Trophoblast cell (in vitro differentiated cells and primary cell): ENCODE measurements at regions not wholly inside any gene's neighbourhood (a gene's known extent, or its start where the extent isn't known, plus 50 kb on each side); places are given as distances from the start of the nearest gene placed in this dataset.

Experiments
- DNase-seq, 2 donors: peaks; one replicate each; pipeline ENCODE4 v3.0.0-alpha.2; 2016
- H2AFZ ChIP-seq: 2 replicates; pipeline ENCODE4 v1.6.1; 2013; ENCODE audit warnings: low read length, moderate library complexity, mild to moderate bottlenecking; ENCODE audit not compliant: insufficient read depth, poor library complexity
- H2AK5ac ChIP-seq: 2 replicates; pipeline ENCODE4 v1.6.1; 2013; ENCODE audit warnings: mild to moderate bottlenecking, low read length
- H2BK120ac ChIP-seq: 2 replicates; pipeline ENCODE4 v1.6.1; 2013; ENCODE audit warnings: low read length, mild to moderate bottlenecking, moderate library complexity; ENCODE audit not compliant: insufficient read depth, poor library complexity
- H2BK12ac ChIP-seq: 2 replicates; pipeline ENCODE4 v1.6.1; 2013; ENCODE audit warnings: mild to moderate bottlenecking, low read length, moderate library complexity
- H2BK5ac ChIP-seq: 2 replicates; pipeline ENCODE4 v1.6.1; 2013; ENCODE audit warnings: low read length, low read depth, moderate library complexity, mild to moderate bottlenecking; ENCODE audit not compliant: poor library complexity
- H3K14ac ChIP-seq: 2 replicates; pipeline ENCODE4 v1.6.1; 2013; ENCODE audit warnings: mild to moderate bottlenecking, low read length
- H3K18ac ChIP-seq: 2 replicates; pipeline ENCODE4 v1.6.1; 2013; ENCODE audit warnings: mild to moderate bottlenecking, low read length
- H3K23ac ChIP-seq: 2 replicates; pipeline ENCODE4 v1.6.1; 2013; ENCODE audit warnings: low read length
- H3K27ac ChIP-seq: 2 replicates; pipeline ENCODE4 v1.5.1; 2013; ENCODE audit warnings: low read depth, mild to moderate bottlenecking, inconsistent platforms, low read length, moderate library complexity
- H3K27me3 ChIP-seq: 2 replicates; pipeline ENCODE4 v1.6.1; 2013; ENCODE audit warnings: inconsistent platforms, mild to moderate bottlenecking, low read length, moderate library complexity; ENCODE audit not compliant: insufficient read depth
- H3K36me3 ChIP-seq, 2 experiments: 1 replicate in 1 of 2; 2 replicates in 1 of 2; pipeline ENCODE4 v1.6.1; 2013; ENCODE audit warnings: low read length in 2 of 2, mild to moderate bottlenecking in 2 of 2, moderate library complexity in 1 of 2; ENCODE audit not compliant: insufficient read depth in 2 of 2, control insufficient read depth in 1 of 2
- H3K4ac ChIP-seq: 2 replicates; pipeline ENCODE4 v1.6.1; 2013; ENCODE audit warnings: low read depth, mild to moderate bottlenecking, low read length, moderate library complexity
- H3K4me1 ChIP-seq, 2 experiments: 1 replicate in 1 of 2; 2 replicates in 1 of 2; pipeline ENCODE4 v1.6.1; 2013; ENCODE audit warnings: low read length in 2 of 2, mild to moderate bottlenecking in 2 of 2, moderate library complexity in 1 of 2; ENCODE audit not compliant: insufficient read depth in 2 of 2, control insufficient read depth in 1 of 2
- H3K4me2 ChIP-seq: 2 replicates; pipeline ENCODE4 v1.6.1; 2013; ENCODE audit warnings: inconsistent platforms, mild to moderate bottlenecking, low read length, moderate library complexity
- H3K4me3 ChIP-seq: 2 replicates; pipeline ENCODE4 v1.5.1; 2013; ENCODE audit warnings: mild to moderate bottlenecking, low read depth, low read length, inconsistent platforms
- H3K79me1 ChIP-seq: one replicate; pipeline ENCODE4 v1.6.1; 2013; ENCODE audit warnings: low read length
- H3K79me2 ChIP-seq: 2 replicates; pipeline ENCODE4 v1.6.1; 2013; ENCODE audit warnings: low read length, mild to moderate bottlenecking; ENCODE audit not compliant: control insufficient read depth, insufficient read depth, poor library complexity
- H3K9ac ChIP-seq: 2 replicates; pipeline ENCODE4 v1.6.1; 2013; ENCODE audit warnings: mild to moderate bottlenecking, low read length
- H3K9me3 ChIP-seq: 2 replicates; pipeline ENCODE4 v1.6.1; 2013; ENCODE audit warnings: low read depth, mild to moderate bottlenecking, control low read depth, inconsistent platforms, low read length; ENCODE audit not compliant: insufficient read depth
- H4K12ac ChIP-seq: 2 replicates; pipeline ENCODE4 v1.6.1; 2013; ENCODE audit warnings: low read depth, mild to moderate bottlenecking, low read length, moderate library complexity
- H4K8ac ChIP-seq: 2 replicates; pipeline ENCODE4 v1.6.1; 2013; ENCODE audit warnings: low read depth, mild to moderate bottlenecking, low read length, moderate library complexity
- H4K91ac ChIP-seq: one replicate; pipeline ENCODE4 v1.6.1; 2013; ENCODE audit warnings: low read depth, mild to moderate bottlenecking, low read length, moderate library complexity
- WGBS: extraction: QIAGEN DNeasy Blood & Tissue Kit; methylation state at CpG from one replicate; pipeline ENCODE4 v1.1.7; 2013; ENCODE audit warnings: missing lambda C conversion rate; ENCODE audit not compliant: insufficient read length, insufficient coverage; ENCODE audit errors: extremely low coverage; 5-methylcytosine and 5-hydroxymethylcytosine counted together

DNA sequence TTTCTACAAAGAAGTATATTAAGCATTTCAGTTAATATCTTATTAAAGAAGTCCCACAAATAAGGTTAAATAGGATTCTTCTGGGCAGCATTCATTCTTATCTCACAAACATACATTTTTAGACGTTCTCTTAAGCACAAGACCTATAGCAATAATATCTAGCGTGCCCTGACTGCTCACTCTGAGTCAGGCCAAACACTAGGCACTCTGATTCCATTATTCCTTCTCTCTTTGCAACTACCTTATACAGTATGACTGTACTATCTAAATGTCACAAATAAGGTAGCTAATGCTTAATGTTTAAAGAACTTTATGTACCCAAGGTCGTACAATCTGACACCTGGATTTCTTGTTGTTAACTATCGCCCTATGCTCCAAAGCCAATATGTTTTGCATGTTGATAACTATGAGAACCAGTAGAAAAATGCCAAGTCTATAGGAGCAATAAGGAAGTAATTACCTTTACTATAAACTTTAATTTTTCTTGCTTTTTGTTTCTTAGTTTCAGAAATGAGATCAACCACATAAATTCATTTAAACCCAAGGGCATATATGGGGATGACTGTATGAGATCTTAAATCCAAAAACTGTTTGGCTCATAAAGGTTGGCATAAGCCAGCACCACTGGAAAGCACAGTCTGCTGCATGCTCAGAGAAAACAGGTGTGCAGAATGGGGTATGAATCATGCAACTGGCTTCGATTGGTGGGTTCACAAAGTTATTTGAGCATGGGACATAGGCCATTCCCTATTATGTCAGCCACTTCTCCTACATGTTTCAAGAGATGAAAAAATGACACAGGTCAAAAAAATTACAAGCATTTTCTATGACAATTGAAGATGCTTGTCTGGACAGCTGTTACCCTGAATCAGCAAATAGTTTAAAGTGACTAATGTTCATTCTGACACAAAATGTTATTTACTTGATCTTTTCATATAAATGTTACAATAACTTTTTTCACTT lies 352.0 kb downstream of the IRS1 start:
- H4K12ac ChIP-seq, result no peak overlapping the region
- H2BK120ac ChIP-seq, result no peak overlapping the region
- no peak overlapping the region for H3K14ac ChIP-seq
- H4K8ac ChIP-seq, result no peak overlapping the region
- DNase-seq, result peak in 1 of 2 donors; percentile 76
- no peak overlapping the region for H3K4ac ChIP-seq
- no peak overlapping the region for H2BK5ac ChIP-seq
- H2AK5ac ChIP-seq, result no peak overlapping the region
- H3K23ac ChIP-seq, result no peak overlapping the region
- no peak overlapping the region for H3K4me2 ChIP-seq
- H3K4me3 ChIP-seq, result no peak overlapping the region
- no peak overlapping the region for H3K18ac ChIP-seq
- no peaks in the 10 kb centered on the region for H3K79me1 ChIP-seq
- no peak overlapping the region for H4K91ac ChIP-seq
- WGBS, result no CpG with 5 or more reads among the region's 5 CpGs
- no peak overlapping the region for H2BK12ac ChIP-seq
- peaks cover 0 to 2% of the 10 kb centered on the region in 2 experiments for H3K4me1 ChIP-seq
- H3K27ac ChIP-seq, result no peak overlapping the region
- H3K36me3 ChIP-seq, result no peaks in the 10 kb centered on the region
- no peak overlapping the region for H2AFZ ChIP-seq
- no peaks in the 10 kb centered on the region for H3K9me3 ChIP-seq
- no peaks in the 10 kb centered on the region for H3K27me3 ChIP-seq
- no peak overlapping the region for H3K9ac ChIP-seq
- H3K79me2 ChIP-seq, result no peaks in the 10 kb centered on the region

- Histone ChIP-seq H3K27ac (no peak overlapping the region), H3K18ac (no peak overlapping the region), H2BK5ac (no peak overlapping the region), H3K9ac (no peak overlapping the region), H3K36me3 (no peaks in the 10 kb centered on the region), H3K4me3 (no peak overlapping the region), H3K4me1 (peaks cover 0 to 2% of the 10 kb centered on the region in 2 experiments), H3K9me3 (no peaks in the 10 kb centered on the region), H3K4me2 (no peak overlapping the region), H3K4ac (no peak overlapping the region), H2AK5ac (no peak overlapping the region), H3K79me2 (no peaks in the 10 kb centered on the region), H3K14ac (no peak overlapping the region), H4K91ac (no peak overlapping the region), H3K79me1 (no peaks in the 10 kb centered on the region), H2AFZ (no peak overlapping the region), H2BK12ac (no peak overlapping the region), H3K23ac (no peak overlapping the region), H4K8ac (no peak overlapping the region), H4K12ac (no peak overlapping the region), H3K27me3 (no peaks in the 10 kb centered on the region), H2BK120ac (no peak overlapping the region)
- no peak for DNase-seq
- WGBS, result no CpG with 5 or more reads among the region's 3 CpGs
Measured at GRCh38 chr2:226446406-226447001, 353.1 kb downstream of the IRS1 start.

- no peak overlapping the region for H4K12ac ChIP-seq
- H3K14ac ChIP-seq, result no peak overlapping the region
- no CpG with 5 or more reads among the region's 5 CpGs for WGBS
- no peak overlapping the region for H4K8ac ChIP-seq
- H2BK120ac ChIP-seq, result no peak overlapping the region
- no peak overlapping the region for H3K4me2 ChIP-seq
- H3K23ac ChIP-seq, result no peak overlapping the region
- no peak overlapping the region for H3K18ac ChIP-seq
- H3K27me3 ChIP-seq, result no peaks in the 10 kb centered on the region
- H3K4ac ChIP-seq, result no peak overlapping the region
- no peak overlapping the region for H3K4me3 ChIP-seq
- DNase-seq, result no peak
- H3K79me2 ChIP-seq, result no peaks in the 10 kb centered on the region
- no peak overlapping the region for H2BK12ac ChIP-seq
- H2AK5ac ChIP-seq, result no peak overlapping the region
- H2BK5ac ChIP-seq, result no peak overlapping the region
- H3K27ac ChIP-seq, result no peak overlapping the region
- H3K4me1 ChIP-seq, result peaks cover 0 to 2% of the 10 kb centered on the region in 2 experiments
- H3K9me3 ChIP-seq, result no peaks in the 10 kb centered on the region
- no peak overlapping the region for H4K91ac ChIP-seq
- no peaks in the 10 kb centered on the region for H3K79me1 ChIP-seq
- no peaks in the 10 kb centered on the region for H3K36me3 ChIP-seq
- H2AFZ ChIP-seq, result no peak overlapping the region
- H3K9ac ChIP-seq, result no peak overlapping the region
Measured at GRCh38 chr2:226445216-226445861, 354.3 kb downstream of the IRS1 start.

DNA sequence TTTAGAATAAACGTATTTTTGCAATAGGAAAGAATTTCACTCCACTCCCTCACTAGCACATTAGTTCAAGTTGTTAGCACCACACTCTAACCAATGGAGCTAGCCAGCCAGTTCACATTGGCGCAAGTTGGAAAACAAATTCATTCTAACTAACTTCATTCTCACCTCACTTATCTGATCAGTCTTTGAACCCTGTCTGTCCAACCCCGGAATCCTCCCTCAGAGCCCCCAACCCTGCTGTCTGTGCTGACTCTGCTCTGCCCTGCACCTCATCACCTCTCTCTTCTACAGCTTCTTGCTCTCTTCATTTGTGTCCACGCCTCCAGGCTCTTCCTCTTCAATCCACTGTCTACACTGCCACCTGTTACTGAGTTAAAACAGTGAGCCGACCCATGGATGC lies 356.5 kb downstream of the IRS1 start:
- H3K18ac ChIP-seq, result no peak overlapping the region
- no peak overlapping the region for H4K12ac ChIP-seq
- no peak overlapping the region for H2BK120ac ChIP-seq
- no peak overlapping the region for H4K8ac ChIP-seq
- no peak overlapping the region for H3K4me3 ChIP-seq
- no peak overlapping the region for H2BK12ac ChIP-seq
- WGBS, result no CpG with 5 or more reads among the region's 5 CpGs
- no peak overlapping the region for H4K91ac ChIP-seq
- H3K79me2 ChIP-seq, result no peaks in the 10 kb centered on the region
- no peaks in the 10 kb centered on the region for H3K36me3 ChIP-seq
- H3K9ac ChIP-seq, result no peak overlapping the region
- no peaks in the 10 kb centered on the region for H3K27me3 ChIP-seq
- H3K9me3 ChIP-seq, result no peaks in the 10 kb centered on the region
- H3K27ac ChIP-seq, result no peak overlapping the region
- H3K4me2 ChIP-seq, result no peak overlapping the region
- H3K4me1 ChIP-seq, result peaks cover 0 to 2% of the 10 kb centered on the region in 2 experiments
- H3K23ac ChIP-seq, result no peak overlapping the region
- no peak overlapping the region for H3K4ac ChIP-seq
- H3K14ac ChIP-seq, result no peak overlapping the region
- H2AK5ac ChIP-seq, result no peak overlapping the region
- no peak overlapping the region for H2BK5ac ChIP-seq
- H2AFZ ChIP-seq, result no peak overlapping the region
- no peak for DNase-seq
- no peaks in the 10 kb centered on the region for H3K79me1 ChIP-seq
